Stimulated activated CD4-positive, alpha-beta T cell treated with anti-CD3 and anti-CD28 coated beads, Interleukin-4, amount 100 ng/mL, for 48 hours (primary cell): ENCODE measurements at regions not wholly inside any gene's neighbourhood (a gene's known extent, or its start where the extent isn't known, plus 50 kb on each side); places are given as distances from the start of the nearest gene placed in this dataset.
A peak's percentile ranks its signal among the peaks of the same experiment; 100 is the strongest.
"Not testable (repeated sequence)": the region's sequence is repeated elsewhere in the genome, so short reads cannot be mapped to it uniquely, and the experiment has no call there.

Experiments used
- DNase-seq, 2 donors: peaks; one replicate each; pipeline ENCODE4 v3.0.0-alpha.2; 2020; ENCODE audit warnings: low read depth in 2 of 2

- no peak for DNase-seq
Measured at GRCh38 chrX:65331371-65331770, 203.2 kb downstream of the LAS1L start.

- DNase-seq: no peak
Measured at GRCh38 chrX:65300104-65300809, 234.3 kb downstream of the LAS1L start.

DNA sequence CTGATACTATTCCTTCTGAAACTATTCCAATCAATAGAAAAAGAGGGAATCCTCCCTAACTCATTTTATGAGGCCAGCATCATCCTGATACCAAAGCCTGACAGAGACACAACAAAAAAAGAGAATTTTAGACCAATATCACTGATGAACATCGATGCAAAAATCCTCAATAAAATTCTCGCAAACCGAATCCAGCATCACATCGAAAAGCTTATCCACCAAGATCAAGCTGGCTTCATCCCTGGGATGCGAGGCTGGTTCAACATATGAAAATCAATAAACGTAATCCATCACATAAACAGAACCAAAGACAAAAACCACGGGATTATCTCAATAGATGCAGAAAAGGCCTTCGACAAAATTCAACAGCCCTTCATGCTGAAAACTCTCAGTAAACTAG lies 251.7 kb downstream of the LAS1L start:
- DNase-seq: not testable (repeated sequence)

DNA sequence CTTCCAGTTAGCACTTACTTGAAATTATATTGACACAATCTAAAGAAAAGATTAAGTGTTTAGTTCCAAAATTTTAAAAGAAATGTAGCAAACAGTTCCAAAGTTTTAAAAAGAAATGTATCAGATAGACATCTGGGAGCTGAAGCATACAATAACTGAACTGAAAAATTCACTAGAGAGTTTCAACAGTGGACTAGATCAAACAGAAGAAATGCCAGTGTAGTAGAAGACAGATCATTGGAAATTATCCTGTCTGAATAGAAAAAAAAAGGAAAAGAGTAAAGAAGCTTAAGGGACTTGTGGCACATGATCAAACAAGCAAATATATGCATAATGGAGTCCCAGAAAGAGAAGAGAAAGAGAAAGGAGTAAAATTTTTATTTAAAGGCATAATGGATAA lies 261.4 kb downstream of the LAS1L start:
- DNase-seq: no peak

DNA sequence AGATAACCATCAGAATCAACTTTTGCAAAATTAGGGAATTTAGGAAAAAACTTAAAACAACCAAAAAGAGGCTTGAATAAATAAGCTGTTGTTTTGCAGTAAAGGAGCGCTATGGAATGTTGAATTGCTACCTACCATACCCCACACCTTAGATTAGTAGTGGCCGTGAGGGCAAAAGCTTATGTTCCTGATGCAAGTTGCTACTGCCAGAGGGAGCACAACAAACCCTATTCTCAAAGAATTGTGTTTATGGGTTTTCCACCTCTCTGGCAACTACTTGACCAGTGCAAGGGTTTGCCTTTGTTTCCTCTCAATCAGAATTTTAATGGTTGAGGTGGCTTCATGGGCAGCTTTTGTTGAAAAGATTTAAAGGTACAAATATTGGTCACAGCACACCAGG lies 268.1 kb downstream of the LAS1L start:
- no peak for DNase-seq

DNA sequence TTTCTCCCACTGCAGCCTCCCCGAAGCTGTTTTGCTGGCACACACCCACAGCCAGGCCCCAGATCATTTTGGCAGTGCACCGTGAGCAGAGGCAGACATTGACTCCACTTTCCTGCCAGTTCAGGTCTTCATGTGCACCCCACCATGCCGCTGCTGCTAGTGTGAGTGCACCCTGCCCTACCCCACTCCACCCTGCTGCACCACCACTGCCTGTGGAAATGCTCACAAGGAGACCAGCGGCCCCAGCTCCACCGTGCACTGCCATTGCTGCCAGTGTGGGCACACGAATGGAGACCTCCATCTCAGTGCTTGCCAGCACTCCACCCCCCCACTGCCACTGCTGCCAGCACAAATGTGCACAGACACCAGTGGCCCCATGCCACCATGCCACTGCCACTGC lies 277.6 kb upstream of the ZC4H2 start:
- DNase-seq: no peak

DNA sequence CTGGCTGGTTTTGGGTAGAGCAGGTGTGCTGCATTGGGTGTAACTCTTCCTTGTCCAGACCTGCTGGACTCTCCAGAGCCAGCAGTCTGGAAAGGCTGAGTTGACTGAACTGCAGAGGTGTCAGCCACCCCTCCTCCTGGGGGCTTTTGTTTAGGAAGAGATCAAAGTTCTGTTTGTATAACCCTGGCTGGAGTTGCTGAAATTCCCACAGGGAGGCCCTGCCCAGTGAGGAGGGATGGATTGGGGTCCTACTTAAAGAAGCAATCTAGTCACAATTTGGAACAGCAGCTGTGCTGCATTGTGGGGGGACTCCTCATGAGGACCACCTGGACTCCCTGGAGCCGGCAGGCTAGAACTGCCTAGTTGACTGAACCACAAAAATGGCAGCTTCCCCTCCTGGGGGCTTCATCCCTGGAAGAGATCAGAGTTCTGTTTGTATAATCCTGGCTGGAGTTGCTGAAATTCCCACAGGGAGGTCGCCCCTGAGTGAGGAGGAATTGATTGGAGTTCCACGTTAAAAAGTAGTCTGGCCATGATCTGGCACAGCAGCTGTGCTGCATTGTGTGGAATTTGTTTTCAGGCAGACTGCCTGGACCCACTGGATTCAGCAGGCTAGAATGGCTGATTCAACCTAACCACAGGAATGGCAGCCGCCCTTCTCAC lies 264.9 kb upstream of the ZC4H2 start:
- DNase-seq: no peak

DNA sequence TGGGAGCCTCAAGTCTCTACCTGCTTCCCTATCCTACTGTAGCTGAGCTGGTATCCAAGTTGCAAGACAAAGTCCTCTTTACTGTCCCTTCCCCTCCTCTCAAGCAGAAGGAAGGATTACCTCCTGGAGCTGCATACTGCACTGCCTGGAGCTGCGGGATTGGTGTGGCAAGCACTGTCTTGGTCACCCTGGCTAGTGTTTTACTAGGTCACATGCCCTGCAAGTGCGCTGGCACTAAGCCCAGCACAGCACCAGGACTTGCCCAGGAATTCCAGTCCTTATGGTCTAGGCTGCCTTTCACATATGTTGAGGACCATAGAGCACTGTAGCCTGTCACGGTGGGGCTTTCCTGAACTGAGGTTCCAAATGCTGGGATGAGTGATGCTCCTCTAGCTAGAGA lies 227.3 kb upstream of the ZC4H2 start:
- DNase-seq: no peak

DNA sequence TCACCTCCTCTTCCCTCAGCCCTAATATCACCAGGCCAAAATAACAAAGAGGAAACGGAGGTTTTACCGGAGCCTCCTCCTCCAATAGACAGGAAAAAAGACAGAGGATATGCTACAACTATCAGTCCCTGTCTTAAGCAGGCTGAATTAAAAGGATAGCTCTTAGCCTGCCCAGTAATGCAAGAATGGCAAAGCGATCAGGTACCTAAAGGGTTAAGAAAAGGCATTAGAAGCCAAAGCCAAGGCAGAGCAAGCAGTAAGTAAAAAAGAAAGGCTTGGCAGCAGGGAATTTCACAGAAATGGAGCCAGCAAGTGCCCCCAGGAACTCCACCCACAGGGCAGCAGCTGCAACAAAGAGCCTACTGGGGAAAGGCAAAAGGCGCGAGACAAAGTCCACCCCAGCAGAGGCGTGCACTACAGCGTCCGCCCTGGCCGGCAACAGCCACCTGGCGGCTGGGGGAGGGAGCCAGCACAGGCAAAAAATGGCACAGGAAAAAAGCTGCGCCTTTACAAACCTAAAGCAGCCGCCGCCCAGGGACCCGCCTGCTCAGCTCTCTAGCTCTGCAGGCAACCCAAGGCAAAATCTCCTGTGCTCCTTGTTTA lies 220.6 kb upstream of the ZC4H2 start:
- DNase-seq: no peak

DNA sequence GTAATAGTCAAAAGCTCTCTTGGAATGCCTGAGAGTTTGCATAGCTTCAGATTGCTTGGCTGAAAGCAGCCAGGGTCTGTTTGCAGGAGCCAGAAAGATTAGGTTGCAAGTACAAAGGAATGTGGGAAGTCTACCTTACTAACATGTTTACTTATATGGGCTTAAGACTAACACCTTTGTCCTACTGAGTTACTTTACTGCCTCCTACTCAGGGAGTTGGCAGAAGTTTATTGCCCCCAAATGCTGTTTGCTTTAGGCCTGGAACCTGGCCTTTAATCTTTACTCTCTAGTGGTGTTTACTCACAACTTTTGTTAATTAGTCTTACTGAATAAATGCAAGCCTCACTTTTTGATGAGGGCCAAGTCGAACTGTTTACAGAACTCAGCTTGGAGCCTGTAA lies 219.4 kb upstream of the ZC4H2 start:
- DNase-seq: no peak

DNA sequence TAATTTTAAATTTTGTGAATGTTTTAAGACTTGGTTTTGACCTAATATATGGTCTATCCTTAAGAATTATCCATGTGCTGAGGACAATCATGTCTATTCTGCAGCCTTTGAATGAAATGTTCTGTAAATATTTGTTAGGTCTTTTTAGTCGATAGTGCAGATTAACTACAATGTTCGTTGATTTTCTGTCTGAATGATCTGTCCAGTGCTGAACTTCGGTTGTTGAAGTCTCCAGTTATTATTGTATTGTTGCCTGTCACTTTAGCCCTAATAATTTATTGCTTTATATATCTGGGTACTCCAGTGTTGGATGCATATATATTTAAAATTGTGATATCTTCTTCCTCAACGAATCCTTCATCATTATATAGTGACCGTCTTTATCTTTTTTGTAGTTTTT lies 218.3 kb upstream of the ZC4H2 start:
- no peak for DNase-seq

GRCh38 chrX:65163325-65163724 lies 187.1 kb upstream of the ZC4H2 start:
- not testable (repeated sequence) for DNase-seq

- no peak for DNase-seq
Measured at GRCh38 chrX:65148232-65148631, 172.0 kb upstream of the ZC4H2 start.

GRCh38 chrX:65136424-65136823 lies 160.2 kb upstream of the ZC4H2 start:
- DNase-seq: no peak

GRCh38 chrX:65127842-65128241 lies 151.6 kb upstream of the ZC4H2 start:
- no peak for DNase-seq

DNA sequence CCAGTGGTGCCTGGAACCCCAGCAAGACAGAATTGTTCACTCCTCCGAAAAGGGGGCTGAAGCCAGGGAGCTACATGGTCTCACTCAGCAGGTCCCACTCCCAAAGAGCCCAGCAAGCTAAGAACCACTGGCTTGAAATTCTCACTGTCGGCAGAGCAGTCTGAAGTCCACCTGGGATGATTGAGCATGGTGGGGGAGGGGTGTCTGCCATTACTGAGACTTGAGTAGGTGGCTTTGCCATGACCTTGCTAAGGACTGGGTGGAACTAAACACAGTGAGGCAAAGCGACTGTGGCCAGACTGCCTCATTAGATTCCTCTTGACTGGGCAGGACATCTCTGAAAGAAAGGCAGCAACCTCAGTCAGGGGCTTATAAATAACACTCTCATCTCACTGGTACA lies 122.6 kb upstream of the ZC4H2 start:
- DNase-seq: no peak

DNA sequence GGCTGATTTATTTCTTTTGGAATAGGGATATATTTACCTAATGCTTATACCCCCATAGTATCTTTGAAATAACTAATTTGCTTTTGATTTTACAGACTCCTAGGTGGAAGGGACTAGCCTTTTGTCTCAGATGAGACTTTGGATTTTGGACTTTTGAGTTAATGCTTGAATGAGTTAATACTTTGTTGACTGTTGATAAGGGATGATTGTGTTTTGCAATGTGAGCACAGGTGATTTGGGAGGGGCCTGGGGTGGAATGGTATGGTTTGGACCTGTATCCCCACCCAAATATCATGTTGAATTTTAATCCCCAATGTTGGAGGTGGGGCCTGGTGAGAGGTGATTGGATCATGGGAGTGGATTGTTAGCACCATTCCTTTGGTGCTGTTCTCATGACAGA lies 117.4 kb upstream of the ZC4H2 start:
- DNase-seq: no peak

DNA sequence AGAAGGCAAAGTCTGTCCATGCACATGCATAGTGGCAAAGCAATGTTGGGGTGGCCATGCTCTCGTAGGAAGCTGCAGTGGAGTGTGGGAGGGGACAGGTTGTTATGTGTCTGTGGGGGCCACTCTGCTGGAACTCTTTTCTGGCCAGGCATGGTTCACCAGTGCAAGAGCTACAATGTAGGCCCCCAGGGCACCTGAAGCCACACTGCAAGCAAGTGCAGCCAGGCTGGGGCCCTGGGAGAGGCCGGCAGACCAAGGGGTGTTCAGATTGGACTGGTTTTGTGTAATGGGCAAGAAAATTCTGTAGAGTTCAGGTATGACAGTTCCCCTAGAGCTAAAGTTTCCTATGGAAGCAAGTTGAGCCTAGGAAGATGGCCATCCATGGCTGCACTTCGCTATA lies 97.0 kb upstream of the ZC4H2 start:
- DNase-seq: no peak

- DNase-seq: no peak
Measured at GRCh38 chrX:65072590-65072989, 96.3 kb upstream of the ZC4H2 start.

- not testable (repeated sequence) for DNase-seq
Measured at GRCh38 chrX:65058626-65059025, 82.4 kb upstream of the ZC4H2 start.

DNA sequence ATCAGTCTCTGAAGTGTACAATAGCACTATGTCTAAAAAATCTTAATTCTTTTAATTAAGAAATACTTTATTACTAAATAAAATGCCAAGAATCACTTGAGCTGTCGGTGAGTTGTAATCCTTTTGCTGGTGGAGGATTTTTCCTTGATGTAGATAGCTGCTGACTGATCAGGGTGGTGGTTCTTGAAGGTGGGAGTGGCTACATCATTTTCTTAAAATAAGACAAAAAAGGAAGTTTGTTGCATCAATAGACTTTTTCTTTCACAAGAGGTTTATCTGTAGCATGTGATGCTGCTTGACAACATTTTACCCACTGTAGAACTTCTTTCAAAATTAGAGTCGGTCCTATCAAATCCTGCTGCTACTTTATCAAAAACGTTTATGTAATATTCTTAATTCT lies 68.8 kb upstream of the ZC4H2 start:
- DNase-seq: no peak

- no peak for DNase-seq
Measured at GRCh38 chrX:65035446-65035770, 59.2 kb upstream of the ZC4H2 start.

DNA sequence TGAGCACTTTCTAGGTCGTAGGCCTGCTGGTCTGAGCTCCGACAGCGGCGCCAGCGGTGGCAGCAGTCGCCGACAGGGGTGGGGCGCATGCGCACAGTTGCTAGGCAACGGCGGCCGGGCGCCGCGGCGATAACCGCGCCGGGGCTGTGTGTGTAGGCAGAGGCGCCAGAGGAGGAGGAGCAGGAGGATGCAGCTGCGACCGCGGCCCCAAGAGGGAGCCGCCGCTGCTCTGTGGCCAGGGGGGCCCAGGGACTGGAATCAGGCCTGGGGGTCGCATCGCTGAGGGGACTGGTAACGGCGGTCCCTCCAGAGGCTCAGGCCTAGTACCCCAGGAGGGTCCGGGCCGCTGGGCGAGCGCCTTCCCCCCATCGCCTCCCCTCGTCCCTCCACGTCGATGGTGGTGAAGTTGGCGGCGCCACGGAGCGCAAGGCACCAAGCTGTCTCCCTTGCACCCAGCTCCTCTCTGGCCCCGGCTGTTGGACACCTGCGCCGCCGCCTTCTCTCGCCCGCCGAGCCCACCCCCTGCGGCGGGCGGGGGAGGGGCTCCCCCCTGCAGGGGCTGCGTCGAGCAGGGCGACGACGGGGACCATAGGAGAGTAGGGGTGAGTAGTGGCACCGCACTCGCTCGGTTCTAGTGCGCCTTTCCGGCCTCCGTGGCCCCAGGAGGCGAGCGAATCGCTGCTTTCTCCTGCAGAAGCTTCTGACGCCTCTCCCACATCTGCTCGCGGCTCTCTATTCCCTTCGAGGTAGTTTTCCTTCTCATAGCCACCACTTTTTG lies 58.6 kb upstream of the ZC4H2 start, which contains the start of gene ZC3H12B:
TSS of gene ZC3H12B (plus strand) at position 159 of the 778 bp plus-strand sequence.
- peak; percentile 64 to 78 for DNase-seq
